Psoas muscle (tissue), 7 donors: ENCODE measurements at regions not wholly inside any gene's neighbourhood (a gene's known extent, or its start where the extent isn't known, plus 50 kb on each side); places are given as distances from the start of the nearest gene placed in this dataset.

Experiments used
- ATAC-seq, 4 donors: fragments of 200-7000 bp; cut with Tn5 transposase; one replicate each; pipeline ENCODE4 v1.9.1; 2020; ENCODE audit warnings: moderate library complexity in 3 of 4, mild to moderate bottlenecking in 2 of 4
- DNase-seq, 2 donors: peaks; one replicate each; pipeline ENCODE4 v3.0.0-alpha.2; 2020
- H3K27ac ChIP-seq: fragments of 200-600 bp; one replicate; pipeline ENCODE4 v1.8.0; 2022
- H3K27me3 ChIP-seq, 3 donors: fragments of 200-600 bp in 1 of 3; one replicate each; pipeline versions ENCODE4 v1.6.1 to v1.8.0; 2013 to 2022; ENCODE audit warnings: low read length in 2 of 3, mild to moderate bottlenecking in 2 of 3, moderate library complexity in 1 of 3; ENCODE audit not compliant: insufficient read depth in 3 of 3
- H3K36me3 ChIP-seq, 2 donors: fragments of 200-600 bp in 1 of 2; one replicate each; pipeline versions ENCODE4 v1.6.1 to v1.8.0; 2013 to 2022; ENCODE audit warnings: low read depth in 1 of 2, mild to moderate bottlenecking in 1 of 2, moderate library complexity in 1 of 2; ENCODE audit not compliant: insufficient read depth in 1 of 2
- H3K4me1 ChIP-seq: fragments of 200-600 bp; one replicate; pipeline ENCODE4 v1.8.0; 2022
- H3K4me3 ChIP-seq: fragments of 200-600 bp; one replicate; pipeline ENCODE4 v1.8.0; 2022; ENCODE audit warnings: mild to moderate bottlenecking
- H3K9me3 ChIP-seq: fragments of 200-600 bp; one replicate; pipeline ENCODE4 v1.8.0; 2022
- CTCF ChIP-seq: fragments of 200-600 bp; IDR thresholded peaks from one replicate; pipeline ENCODE4 v1.8.0; 2022; ENCODE audit warnings: antibody characterized with exemption
- WGBS, 3 donors: extraction: QIAGEN DNeasy Blood & Tissue Kit; methylation state at CpG; one replicate each; pipeline versions ENCODE4 v1.1.6 to v1.1.7; 2013; 5-methylcytosine and 5-hydroxymethylcytosine counted together
- intact Hi-C, 2 donors: fragments of 100-400 bp; cut with DNase I; formaldehyde crosslinking; loops; one replicate each; pipeline versions ENCODE4 v1.11.0 to v1.14.2; 2022
- donor health status: healthy with polysubstance abuse.
- donor health status: DM: no; HTN: no; CAD: no; lungs with moderate emphysema.
- donor health status: Bipolar disorder and iron deficiency.
- donor health status: healthy.
- donor health status: DM: yes; HTN: yes; CAD: no.
- donor health status: DM: no; HTN: no; CAD: no.
- donor health status: DM: yes; HTN: yes; CAD: no.

GRCh38 chrX:39984191-39984956 lies 113.4 kb downstream of the BCOR start:
- Histone ChIP-seq H3K27me3 (peaks cover 0 to 5% (median 0%) of the 10 kb centered on the region in 3 donors), H3K4me3 (no peak overlapping the region), H3K9me3 (no peaks in the 10 kb centered on the region), H3K27ac (no peak overlapping the region), H3K36me3 (no peaks in the 10 kb centered on the region), H3K4me1 (peaks cover 3% of the 10 kb centered on the region)
- DNase-seq (peak in 1 of 2 donors; percentile 58), ATAC-seq (peak; percentile 28 to 58 (median 52))
- WGBS, 3 donors, result 36 to 58% (median 45%) methylated on average over 13 to 14 of the region's 14 CpGs
- TF ChIP-seq CTCF, result no peak
- intact Hi-C loops, result loop anchor here in 1 of 2 donors (10.0 kb wide), 1 partner anchor 280 kb away; no protein-coding TSS in a partner anchor

- Histone ChIP-seq H3K27ac (no peak overlapping the region), H3K27me3 (peaks cover 0 to 5% (median 0%) of the 10 kb centered on the region in 3 donors), H3K4me3 (no peak overlapping the region), H3K36me3 (no peaks in the 10 kb centered on the region), H3K4me1 (peaks cover 3% of the 10 kb centered on the region), H3K9me3 (no peaks in the 10 kb centered on the region)
- TF ChIP-seq CTCF, result no peak
- intact Hi-C loops, result loop anchor here in 1 of 2 donors (10.0 kb wide), 1 partner anchor 280 kb away; no protein-coding TSS in a partner anchor
- ATAC-seq (no peak), DNase-seq (no peak)
- 78 to 86% (median 79%) methylated on average over 9 of the region's 9 CpGs for WGBS, 3 donors
Observed at GRCh38 chrX:39985071-39985470, 112.7 kb downstream of the BCOR start.

GRCh38 chrX:39985551-39985950 lies 112.2 kb downstream of the BCOR start:
- H3K36me3 ChIP-seq, result no peaks in the 10 kb centered on the region
- 34 to 63% (median 55%) methylated on average over 4 of the region's 4 CpGs for WGBS, 3 donors
- H3K27ac ChIP-seq, result no peak overlapping the region
- peaks cover 3% of the 10 kb centered on the region for H3K4me1 ChIP-seq
- no peaks in the 10 kb centered on the region for H3K9me3 ChIP-seq
- TF ChIP-seq CTCF, result no peak
- DNase-seq (no peak), ATAC-seq (no peak)
- H3K4me3 ChIP-seq, result no peak overlapping the region
- intact Hi-C loops, result loop anchor here in 1 of 2 donors (10.0 kb wide), 1 partner anchor 279 kb away; no protein-coding TSS in a partner anchor
- H3K27me3 ChIP-seq, result peaks cover 0 to 4% (median 0%) of the 10 kb centered on the region in 3 donors

GRCh38 chrX:39988496-39988895 lies 109.3 kb downstream of the BCOR start:
- Histone ChIP-seq H3K27ac (no peak overlapping the region), H3K4me3 (no peak overlapping the region), H3K9me3 (no peaks in the 10 kb centered on the region), H3K27me3 (peaks cover 0 to 1% (median 0%) of the 10 kb centered on the region in 3 donors), H3K36me3 (no peaks in the 10 kb centered on the region), H3K4me1 (no peaks in the 10 kb centered on the region)
- intact Hi-C loops, result loop anchor here in 1 of 2 donors (10.0 kb wide), 1 partner anchor 276 kb away; no protein-coding TSS in a partner anchor
- DNase-seq (no peak), ATAC-seq (no peak)
- no peak for TF ChIP-seq CTCF
